ENCODE measurements at regions not wholly inside any gene's neighbourhood (a gene's known extent, or its start where the extent isn't known, plus 50 kb on each side); places are given as distances from the start of the nearest gene placed in this dataset.
"Not testable (repeated sequence)": the region's sequence is repeated elsewhere in the genome, so short reads cannot be mapped to it uniquely, and the experiment has no call there.

DNA sequence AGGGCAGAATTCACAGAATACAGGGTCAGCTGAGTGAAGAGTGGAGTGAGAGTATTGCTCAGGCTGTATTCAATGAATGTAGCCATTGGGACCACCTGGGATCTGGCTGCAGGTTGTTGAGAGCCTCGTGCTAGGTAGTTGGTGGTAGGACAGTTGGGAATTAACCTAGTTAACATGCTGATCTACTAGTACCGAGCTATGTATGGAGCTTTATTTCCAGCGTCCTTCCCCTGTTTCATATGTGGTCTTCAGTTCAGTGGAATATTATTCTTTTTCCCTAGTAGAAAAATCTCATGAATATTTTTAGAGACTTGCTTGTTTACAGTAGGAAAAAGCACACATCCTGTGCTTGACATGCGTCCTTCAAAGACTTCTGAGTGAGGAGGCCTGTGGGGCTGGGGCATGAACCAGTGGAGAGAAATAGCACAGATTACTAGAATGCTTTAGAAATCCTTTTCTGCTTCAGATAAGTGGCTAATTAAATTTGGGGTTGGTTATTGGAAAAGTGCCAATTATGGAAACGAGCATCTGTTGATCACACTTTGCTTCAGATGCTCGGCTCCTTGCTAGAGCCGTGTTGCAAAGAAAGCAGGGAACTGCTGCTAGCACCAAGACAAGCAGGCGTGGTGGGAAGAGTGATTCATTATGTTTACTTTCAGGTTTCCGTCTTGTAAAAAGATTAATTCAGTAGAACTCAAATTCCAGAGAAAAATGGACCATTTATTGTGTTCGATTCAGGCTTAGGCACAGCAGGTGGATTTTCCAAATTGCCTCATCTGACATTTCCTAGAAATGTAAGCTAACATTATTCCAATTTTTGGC lies 53.6 kb downstream of the ARF6 start:
- DNase-seq (ENCODE audit: low read depth) = no peak

DNA sequence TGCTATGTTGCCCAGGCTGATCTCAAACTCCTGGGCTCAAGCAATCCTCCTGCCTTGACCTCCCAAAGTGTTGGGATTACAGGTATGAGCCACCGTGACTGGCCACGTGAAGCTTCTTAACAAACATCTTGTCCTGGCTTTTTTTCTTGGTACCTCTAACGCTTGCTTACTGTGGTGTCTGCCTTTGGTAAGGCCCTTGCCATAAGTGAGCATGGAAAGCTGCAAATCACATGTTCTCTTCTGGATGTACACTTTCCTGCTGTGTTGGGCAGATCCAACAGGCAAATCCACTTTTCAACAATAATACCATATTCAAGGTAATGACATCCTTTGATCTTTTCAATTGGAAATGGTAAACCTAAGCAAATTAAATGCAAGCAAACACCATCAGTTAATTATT lies 54.6 kb downstream of the ARF6 start:
- no peak for DNase-seq (ENCODE audit: low read depth)

DNA sequence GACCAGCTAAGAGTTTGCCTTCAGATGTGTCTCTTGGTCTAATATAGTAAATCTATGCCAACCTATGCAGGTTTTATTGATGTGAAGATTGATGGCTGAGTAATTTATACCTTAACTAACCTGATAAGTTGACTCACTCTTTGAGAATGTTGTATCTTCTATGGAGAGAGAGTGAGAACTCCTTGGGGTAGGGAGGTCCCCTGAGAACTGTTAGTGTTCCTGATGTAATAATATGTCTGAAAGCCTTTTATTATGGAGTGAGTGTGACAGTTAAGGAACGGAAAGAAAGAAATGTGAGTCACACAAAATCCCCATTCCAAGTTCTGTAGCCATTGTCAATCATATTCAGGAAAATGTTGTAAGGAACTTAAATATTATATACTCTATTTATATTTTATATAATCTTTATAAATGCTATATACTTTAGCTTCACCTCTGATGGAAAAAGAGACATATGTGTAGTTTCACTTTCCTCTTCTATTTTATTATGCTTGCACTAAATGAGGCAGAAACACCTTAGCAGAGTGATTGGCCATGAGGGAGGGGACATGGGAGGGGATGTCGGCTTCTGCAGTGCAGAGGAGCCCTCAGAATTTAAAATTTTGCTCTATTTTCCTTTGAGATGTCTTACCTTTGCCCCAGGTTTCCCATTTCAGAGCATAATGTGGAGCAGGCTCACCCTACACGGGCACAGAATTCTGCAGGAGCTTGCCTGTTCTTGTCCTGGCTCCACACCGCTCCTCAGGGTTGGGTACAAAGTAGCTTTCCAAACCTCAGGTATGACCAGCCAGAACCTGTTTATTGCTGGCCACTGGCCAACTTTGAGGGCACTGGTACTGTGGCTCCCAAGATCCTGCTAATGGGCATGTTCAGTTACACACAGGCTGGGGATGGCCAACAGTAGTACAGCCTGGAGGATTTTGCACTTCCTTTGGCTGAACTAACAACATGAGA lies 57.7 kb downstream of the ARF6 start:
- DNase-seq (ENCODE audit: low read depth) = no peak

DNA sequence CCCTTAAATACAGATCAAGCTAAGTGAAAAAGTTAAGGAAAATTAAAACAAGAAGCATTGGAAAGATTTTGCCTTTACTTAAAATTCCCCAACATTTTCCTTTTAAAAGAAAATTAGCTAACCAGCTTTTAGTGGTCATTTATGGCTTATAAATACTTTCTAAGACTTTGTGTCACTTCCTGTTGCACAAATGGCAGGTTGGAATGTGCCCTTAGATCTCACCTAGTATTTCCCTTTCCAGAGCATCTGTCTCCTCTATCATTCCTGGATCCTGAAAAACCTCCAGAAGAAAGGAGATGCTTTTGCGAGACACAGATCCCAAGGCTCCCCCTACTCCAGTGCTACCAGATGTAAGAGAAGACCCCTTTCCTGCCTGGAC lies 58.3 kb downstream of the ARF6 start:
- no peak for DNase-seq (ENCODE audit: low read depth)

DNA sequence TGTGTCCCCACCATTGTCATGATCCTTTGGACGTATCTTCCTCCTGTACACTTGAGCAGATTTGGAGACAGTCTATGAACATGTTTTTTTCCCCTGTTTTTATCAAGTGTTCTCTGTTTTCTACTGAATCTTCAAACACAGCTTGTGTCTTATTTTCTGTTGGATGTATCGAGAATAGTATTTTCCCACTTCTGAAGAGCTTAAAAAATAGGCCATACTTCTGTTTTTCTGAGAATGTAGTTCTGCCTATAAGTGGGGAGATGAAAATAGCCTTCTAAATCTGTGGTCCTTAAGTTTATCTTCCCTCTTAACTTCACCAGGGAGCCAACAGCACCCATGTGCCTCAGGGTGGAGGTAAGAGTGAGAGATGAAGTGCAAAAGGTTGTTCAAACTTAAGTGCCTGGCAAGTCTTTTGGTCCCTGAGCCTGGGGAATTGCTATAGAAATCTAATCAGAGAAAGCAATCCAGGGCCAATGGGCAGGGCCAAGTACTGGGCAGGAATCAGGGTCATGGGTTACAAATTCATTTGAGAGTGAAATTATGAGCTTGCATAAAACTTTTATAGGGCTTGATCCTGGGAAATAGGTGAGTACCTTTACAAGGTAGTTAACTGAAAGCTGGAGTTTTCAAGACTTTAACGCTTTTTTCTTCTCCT lies 58.9 kb downstream of the ARF6 start:
- DNase-seq (ENCODE audit: low read depth) = no peak

DNA sequence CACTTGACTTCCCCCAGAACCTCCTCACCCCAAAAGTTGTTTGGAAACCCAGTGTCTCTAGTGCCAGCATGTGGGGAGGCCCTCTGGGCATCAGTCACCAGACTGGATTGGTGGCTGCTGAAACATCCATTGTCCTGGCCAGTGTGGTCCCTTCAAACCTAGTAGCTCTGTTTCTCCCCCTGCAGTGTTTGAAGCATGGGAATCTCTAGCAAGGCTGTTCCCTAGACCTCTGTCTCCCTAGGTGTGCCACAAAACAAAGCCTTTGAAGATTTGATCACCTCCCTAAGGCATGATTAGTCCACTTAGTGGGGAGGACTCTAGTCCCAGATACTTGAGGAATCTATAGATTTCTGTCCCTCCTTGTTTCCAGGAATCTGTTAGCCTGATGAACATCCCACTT lies 60.3 kb downstream of the ARF6 start:
- DNase-seq (ENCODE audit: low read depth) = no peak

DNA sequence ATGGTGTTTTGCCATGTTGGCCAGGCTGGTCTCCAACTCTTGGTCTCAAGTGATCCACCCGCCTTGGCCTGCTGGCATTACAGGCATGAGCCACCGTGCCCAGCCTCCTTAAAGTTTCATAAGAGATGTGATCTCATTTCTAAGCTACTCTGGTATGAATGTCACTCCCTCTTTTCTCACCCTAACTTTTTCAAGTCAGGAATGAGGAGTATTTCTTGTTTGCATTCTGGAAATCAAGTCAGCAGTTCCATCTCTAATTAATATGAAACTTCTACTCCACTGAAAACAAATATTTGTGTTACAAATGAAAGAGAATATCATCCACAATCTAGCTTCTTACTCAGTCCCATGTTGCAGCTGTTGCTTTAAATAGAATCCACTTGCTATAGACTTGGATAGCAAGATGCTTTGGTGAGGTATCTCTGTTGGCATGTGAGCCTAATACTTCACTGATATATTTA lies 61.3 kb downstream of the ARF6 start:
- no peak for DNase-seq (ENCODE audit: low read depth)

DNA sequence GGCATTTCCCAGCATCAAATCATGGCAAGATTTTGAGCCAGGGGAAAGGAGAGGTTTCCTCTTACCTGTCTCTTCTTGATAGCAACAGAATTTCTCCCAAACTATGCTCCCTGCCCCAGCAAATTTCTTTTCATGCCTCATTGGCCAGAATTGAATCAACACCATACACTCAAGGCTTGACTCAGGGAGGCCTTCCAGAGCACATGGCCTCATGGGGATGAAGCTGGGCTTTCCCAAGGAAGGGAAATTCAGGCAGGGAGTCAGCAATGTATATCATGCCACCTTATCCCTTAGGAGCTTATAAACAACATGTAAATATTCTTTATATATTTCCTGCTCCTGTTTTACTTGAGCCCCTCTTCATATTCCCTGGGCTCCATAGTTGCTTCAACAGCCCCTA lies 62.1 kb downstream of the ARF6 start:
- DNase-seq (ENCODE audit: low read depth) = no peak

DNA sequence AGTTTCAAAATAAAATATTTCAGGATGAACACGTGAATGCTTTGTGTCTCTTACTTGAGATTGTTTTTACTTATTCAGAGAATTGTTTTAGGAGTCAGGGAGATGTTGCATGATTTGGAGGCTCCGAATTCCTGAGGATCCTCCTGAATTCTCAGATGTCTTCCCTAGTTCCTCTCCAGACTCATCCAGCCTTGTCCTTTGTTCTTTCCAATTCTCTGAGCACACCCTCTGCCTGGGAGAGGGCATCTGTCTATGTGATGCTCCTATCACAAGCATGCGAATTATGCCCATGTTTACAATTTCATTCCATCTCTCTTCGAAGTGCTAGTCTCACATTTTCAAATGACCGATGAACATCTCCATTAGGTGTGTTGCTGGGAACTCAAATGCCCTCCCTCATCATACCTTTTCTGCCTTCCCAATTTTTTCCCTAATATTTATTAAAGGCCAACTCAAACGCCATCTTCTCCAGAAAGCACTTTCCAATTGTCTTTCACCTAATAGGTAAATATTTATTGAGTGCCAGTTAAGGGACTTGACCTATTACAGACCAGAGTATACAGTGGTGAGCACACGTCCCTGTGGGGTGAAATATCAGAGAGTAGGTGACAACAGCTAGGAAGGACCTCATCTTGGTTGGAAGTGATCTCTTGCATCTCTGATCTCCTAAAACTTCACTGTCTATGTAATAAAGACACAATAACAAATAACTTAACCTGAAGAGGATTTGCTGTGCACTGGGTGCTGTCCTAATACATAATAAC lies 64.4 kb downstream of the ARF6 start:
- no peak for DNase-seq (ENCODE audit: low read depth)

DNA sequence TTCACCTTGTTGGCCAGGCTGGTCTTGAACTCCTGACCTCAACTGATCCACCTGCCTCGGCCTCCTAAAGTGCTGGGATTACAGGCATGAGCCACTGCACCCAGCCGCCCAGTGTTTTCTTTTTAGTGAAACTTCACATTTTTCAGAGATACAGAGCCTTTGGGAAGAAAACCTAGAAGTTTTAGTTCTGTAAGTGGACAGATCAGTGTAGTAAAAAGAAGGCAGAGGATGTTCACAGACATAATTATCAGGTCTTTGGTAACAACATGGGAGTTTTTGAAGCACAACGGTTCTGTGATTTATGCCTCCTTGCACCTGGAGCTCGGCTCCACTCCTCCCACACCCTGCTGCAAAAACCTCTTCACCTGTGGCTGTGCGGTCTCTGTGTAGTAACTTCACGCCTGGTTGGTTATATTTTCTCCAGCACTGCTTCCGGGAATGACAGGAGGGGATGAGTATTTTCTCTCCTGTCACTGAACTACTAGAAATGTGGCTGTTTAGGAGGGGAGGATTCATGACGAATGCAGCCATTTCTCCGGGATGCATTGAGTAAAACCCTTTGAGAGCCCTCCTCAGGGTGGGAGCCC lies 67.0 kb downstream of the ARF6 start:
- DNase-seq (ENCODE audit: low read depth) = no peak

DNA sequence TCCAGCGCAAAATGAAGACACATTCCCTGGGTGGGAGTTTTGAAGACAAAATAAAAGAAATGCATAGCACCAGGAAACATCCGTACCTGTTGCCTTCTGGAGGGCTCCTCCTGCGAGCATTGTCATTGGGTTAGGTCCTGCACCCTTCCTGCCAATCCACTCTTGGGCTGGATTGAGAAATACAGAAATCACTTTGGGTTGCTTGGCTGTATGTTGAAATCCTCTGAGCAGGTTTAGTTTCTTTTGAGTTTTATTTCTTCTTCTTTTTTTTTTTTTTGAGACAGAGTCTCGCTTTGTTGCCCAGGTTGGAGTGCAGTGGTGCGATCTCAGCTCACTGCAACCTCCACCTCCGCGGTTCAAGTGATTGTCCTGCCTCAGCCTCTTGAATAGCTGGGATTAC lies 67.6 kb downstream of the ARF6 start:
- DNase-seq (ENCODE audit: low read depth) = no peak

DNA sequence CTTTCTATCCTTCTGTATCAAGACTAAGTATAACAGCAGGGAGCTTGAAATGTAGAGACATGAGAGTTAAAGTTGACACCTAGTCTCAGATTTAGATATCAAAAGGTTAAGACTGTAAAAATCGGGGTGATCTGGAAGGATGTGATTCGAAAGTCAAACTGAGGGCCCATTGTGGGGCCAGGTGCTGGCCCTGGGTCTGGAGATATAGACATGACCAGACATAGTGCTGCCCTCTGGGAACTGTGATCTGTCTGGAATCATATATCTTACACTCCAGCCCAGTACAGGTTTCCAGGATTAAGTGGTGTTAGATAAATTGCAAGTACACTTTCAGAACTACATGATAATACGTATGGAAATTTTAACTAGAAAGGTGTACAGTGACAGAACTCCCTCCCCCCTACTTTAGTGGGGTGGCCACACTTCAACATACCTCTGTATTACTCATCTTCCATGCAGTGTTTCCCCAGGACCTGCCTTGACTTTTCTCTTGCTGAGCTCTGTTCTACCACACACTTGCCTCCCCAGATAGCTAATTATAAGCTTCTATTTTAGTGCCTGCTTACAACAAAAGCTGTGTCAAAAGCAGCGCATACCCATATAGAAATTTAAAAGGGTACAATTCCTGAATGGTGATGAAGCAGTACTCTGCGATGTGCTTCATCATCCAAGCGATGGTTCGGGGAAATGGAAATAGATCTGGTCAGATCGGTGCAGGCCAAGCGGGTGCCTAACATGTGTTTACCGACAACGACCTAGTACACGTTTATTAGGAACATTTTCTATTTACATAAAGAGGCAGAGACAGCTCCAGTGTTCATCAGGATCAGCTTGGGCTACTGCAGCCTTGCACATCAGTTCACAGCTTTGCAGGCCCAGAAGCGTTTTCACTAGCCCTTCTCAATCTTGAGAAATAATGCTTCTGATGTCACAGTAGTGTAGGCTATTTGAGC lies 68.7 kb downstream of the ARF6 start:
- no peak for DNase-seq (ENCODE audit: low read depth)

DNA sequence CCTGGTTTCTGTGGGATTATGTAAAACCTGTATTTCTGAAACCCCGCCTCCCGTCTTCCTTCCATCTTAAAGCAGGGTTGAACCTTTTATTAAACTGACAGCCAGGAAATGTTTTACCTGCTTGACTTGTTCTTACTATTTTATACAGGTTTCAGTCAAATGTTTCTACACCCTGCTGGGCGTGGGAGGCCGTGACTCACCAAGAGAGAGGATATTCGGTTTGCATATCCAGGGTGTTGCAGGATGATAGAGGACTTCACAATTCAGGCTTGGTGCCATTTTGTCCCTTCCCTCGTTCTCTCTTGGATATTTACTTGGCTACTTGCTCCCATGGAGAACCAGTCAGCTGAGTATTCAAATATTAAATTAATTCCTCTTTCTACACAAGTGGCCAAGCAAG lies 69.7 kb downstream of the ARF6 start:
- no peak for DNase-seq (ENCODE audit: low read depth)

DNA sequence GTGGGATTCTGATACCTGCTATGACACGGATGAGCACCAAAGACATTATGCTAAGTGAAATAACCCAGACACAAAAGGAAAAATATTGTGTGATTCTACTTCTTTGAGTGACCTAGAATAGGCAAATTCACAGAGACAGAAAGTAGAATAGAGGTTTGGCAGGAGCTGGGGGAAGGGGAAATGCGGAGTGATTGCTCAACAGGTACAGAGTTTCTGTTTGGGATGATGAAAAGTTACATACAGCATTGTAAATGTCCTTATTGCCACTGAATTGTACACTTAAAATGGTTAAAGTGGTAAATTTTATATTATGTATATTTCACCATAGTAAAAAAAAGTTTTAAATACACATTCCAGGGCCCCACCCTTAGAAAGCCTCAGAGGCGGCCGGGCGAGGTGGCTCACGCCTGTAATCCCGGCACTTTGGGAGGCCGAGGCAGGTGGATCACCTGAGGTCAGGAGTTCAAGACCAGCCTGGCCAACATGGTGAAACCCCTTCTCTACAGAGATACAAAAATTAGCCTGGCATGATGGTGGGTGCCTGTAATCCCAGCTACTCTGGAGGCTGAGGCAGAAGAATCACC lies 72.3 kb downstream of the ARF6 start:
- not testable (repeated sequence) for DNase-seq (ENCODE audit: low read depth)

DNA sequence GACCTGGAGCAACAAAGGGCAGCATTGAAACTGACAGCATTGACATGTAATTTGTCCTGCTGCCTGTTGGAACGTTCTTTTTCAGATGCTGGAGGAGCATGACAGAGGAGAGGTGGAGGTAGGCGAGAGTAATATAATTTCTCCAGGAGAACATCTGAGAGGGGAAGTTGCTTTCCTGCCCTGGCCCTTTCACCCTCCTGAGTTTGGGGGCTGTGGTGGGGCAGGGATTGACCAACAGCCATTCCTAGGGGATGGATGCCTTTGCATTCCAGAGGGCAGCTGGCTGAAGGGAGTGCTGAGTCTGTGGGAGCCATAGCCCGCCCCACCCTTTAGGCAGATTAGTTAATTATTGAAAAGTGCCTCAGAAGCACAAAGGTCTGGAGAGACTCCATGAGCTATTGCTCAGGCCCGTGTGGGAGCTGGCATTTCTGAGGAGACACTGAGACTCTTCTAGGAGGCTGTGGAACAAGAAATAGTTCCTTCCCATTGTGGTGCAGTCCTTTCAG lies 73.5 kb downstream of the ARF6 start:
- no peak for DNase-seq (ENCODE audit: low read depth)

DNA sequence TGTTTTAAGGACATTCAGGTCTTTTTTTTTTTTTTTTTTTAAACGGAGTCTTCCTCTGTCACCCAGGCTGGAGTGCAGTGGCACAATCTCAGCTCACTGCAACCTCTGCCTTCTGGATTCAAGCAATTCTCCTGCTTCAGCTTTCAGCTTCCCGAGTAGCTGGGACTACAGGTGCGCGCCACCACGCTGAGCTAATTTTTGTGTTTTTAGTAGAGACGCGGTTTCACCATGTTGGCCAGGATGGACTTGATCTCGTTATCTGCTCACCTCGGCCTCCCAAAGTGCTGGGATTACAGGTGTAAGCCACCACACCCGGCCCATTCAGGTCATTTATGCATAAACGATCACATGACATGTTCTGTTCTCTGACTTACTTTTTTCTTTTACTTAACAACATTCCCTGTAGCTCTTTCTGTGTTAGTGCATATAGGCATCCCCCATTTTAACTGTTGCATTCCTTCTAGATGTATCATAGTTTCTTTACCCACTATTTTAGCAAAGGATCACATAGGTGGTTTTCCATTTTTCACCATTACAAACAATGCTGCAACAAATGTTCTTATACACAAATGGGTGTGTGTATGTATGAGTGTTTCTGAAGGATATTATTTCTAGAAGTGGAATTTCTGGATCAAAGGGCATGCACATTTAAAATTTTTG lies 74.2 kb downstream of the ARF6 start:
- DNase-seq (ENCODE audit: low read depth) = no peak

DNA sequence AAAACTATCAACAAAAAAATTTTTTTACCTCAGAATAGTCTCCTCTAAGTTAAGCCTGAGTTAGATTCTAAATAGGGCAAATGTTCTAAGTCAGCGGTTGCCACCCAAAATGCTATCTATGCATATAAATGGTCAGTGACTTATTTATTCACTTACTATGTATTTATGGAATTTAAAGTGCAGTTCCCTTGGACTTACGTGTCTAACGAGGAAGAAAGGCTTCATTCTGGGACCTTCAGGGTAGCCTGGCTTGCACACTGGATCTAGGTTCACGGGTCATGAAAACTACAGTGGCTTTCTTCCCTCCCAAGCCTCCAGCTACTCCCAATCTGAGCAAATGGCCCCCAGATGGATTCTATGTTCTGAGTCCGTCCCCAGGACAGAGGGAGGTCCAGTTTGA lies 77.1 kb downstream of the ARF6 start:
- no peak for DNase-seq (ENCODE audit: low read depth)

DNA sequence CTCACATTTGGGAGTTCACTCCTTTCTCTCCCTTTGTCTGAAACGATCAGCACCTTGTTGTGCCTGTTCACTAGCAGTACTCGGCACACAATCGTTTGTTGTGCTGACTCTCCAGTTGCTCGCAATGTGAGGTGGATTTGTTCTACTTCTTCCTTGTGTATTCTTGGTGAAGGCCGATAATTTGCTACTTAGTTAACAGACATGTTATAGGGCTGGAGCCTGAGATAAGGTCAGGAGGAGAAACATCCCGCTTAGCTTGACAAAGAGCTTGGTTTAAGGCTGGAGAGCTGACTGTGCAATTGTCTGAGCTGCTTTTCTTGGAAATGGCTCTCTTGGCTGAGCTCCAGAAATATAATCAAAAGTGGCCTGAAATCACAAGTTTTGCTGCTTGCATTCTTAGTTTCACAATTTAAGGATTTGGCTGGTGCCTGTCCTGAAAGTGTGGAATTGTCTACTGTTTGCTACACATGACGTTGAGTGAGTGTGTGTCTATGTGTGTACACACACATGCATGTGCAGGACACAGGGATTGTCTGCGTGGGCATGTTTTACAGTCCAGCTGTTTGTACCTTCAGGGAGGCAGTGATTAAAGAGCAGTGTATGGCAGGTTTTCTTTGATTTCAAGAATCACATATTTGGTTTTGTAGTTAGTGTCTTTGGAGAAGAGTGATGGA lies 77.7 kb downstream of the ARF6 start:
- no peak for DNase-seq (ENCODE audit: low read depth)

All from CMK (cell line).